Activated naive CD8-positive, alpha-beta T cell treated with anti-CD3 and anti-CD28 coated beads for 36 hours (primary cell): ENCODE measurements at regions not wholly inside any gene's neighbourhood (a gene's known extent, or its start where the extent isn't known, plus 50 kb on each side); places are given as distances from the start of the nearest gene placed in this dataset.
"Not testable (repeated sequence)": the region's sequence is repeated elsewhere in the genome, so short reads cannot be mapped to it uniquely, and the experiment has no call there.

Experiments
- DNase-seq: peaks from one replicate; pipeline ENCODE4 v3.0.0; 2021
- H3K27ac Mint-ChIP-seq: one replicate; pipeline ENCODE4 v1.8.0; 2022; ENCODE audit warnings: mild to moderate bottlenecking, moderate library complexity, mixed read lengths
- H3K27me3 Mint-ChIP-seq: one replicate; pipeline ENCODE4 v1.8.0; 2022; ENCODE audit warnings: mild to moderate bottlenecking, mixed read lengths
- H3K36me3 Mint-ChIP-seq: one replicate; pipeline ENCODE4 v1.8.0; 2021; ENCODE audit warnings: mild to moderate bottlenecking, mixed read lengths
- H3K4me1 Mint-ChIP-seq: one replicate; pipeline ENCODE4 v1.8.0; 2021; ENCODE audit warnings: mixed read lengths
- H3K4me3 Mint-ChIP-seq: one replicate; pipeline ENCODE4 v1.8.0; 2022; ENCODE audit warnings: mild to moderate bottlenecking, moderate library complexity, mixed read lengths
- H3K9me3 Mint-ChIP-seq: one replicate; pipeline ENCODE4 v1.8.0; 2022; ENCODE audit warnings: mixed read lengths

- H3K27ac Mint-ChIP-seq, result no peak overlapping the region
These were observed 226.7 kb upstream of the NOCT start for GRCh38 chr4:138788857-138789256.

GRCh38 chr4:138788267-138788790 lies 227.3 kb upstream of the NOCT start:
- Mint-ChIP-seq H3K27ac (no peak overlapping the region), H3K27me3 (peaks cover 4% of the 10 kb centered on the region), H3K4me1 (no peaks in the 10 kb centered on the region), H3K9me3 (peaks cover 3% of the 10 kb centered on the region), H3K36me3 (no peaks in the 10 kb centered on the region), H3K4me3 (no peak overlapping the region)
- no peak for DNase-seq

More at GRCh38 chr4:138788857-138789256, 226.7 kb upstream of the NOCT start:
- H3K27me3 Mint-ChIP-seq, result peaks cover 4% of the 10 kb centered on the region
- no peaks in the 10 kb centered on the region for H3K4me1 Mint-ChIP-seq
- peaks cover 3% of the 10 kb centered on the region for H3K9me3 Mint-ChIP-seq
- no peaks in the 10 kb centered on the region for H3K36me3 Mint-ChIP-seq
- no peak overlapping the region for H3K4me3 Mint-ChIP-seq
- no peak for DNase-seq

- H3K4me3 Mint-ChIP-seq, DNase-seq, H3K36me3 Mint-ChIP-seq, H3K4me1 Mint-ChIP-seq, H3K9me3 Mint-ChIP-seq, H3K27ac Mint-ChIP-seq, H3K27me3 Mint-ChIP-seq: not testable (repeated sequence)
These were observed 235.8 kb upstream of the NOCT start for GRCh38 chr4:138779761-138780160.

DNA sequence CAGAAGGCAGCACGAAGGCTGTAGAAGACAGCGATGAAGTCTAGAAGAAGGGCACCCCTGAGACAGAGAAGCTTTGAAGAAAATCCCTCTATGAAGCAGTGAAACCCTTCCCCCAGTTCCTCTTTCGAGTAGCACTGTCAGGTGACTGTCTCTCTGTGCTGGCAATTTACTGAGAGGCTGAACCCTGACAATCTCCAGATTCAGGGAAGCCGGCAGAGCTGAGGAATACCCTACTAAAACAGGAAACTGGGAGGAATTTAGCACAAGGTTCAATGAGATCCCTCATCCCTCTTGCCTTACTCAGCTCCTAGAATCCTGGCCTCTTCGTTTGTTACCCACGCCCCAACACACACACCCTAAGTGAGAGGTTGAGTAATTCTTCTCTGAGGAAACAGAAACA lies 239.7 kb upstream of the NOCT start:
- no peak for DNase-seq
- Mint-ChIP-seq H3K4me1 (no peaks in the 10 kb centered on the region), H3K9me3 (peaks cover 4% of the 10 kb centered on the region), H3K36me3 (no peaks in the 10 kb centered on the region), H3K4me3 (no peak overlapping the region), H3K27ac (no peak overlapping the region), H3K27me3 (peaks cover 9% of the 10 kb centered on the region)

DNA sequence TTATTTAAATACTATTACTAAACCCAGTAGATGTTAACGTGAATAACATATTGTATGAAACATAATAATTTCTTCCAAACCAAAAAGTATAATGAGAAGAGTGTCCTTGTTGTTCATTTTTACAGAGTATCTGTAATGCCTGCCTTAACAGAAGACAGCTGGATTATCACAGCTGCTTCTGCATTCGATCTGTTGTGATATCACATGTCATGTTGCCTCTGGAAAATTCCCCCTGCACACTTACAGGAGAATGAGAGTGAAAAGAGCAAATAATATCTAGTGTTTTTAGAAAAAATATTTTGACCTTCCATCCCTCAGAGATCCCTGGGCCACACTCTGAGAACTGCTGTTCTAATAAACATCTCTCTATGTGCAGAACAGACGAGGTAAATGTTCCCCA lies 240.1 kb upstream of the NOCT start:
- no peaks in the 10 kb centered on the region for H3K4me1 Mint-ChIP-seq

DNA sequence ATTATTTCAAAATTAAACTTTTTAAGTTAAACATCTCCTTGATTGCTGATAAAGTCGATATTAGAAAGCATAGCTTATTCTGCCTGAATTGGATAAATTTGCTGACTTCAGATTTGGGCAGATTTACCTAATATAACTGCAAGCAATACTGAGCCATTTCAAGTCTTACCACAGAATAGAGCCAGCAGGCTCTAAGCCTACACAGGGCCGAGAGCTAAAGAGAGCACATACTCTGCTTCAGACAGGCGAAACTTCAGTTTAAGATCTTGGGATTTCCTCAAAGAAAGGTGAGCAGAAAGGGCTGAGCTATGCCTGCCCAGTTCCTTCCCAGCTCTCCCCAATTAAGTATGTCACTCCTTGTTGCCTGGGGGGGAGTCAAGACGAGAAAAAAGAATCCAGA lies 240.6 kb upstream of the NOCT start:
- Mint-ChIP-seq H3K9me3 (no peaks in the 10 kb centered on the region), H3K4me3 (no peak overlapping the region), H3K27me3 (peaks cover 11% of the 10 kb centered on the region), H3K27ac (no peak overlapping the region), H3K4me1 (no peaks in the 10 kb centered on the region), H3K36me3 (no peaks in the 10 kb centered on the region)
- no peak for DNase-seq

More for the DNA sequence above, 240.1 kb upstream of the NOCT start:
- no peak for DNase-seq
- peaks cover 11% of the 10 kb centered on the region for H3K27me3 Mint-ChIP-seq
- no peaks in the 10 kb centered on the region for H3K36me3 Mint-ChIP-seq
- H3K27ac Mint-ChIP-seq, result no peak overlapping the region
- peaks cover 4% of the 10 kb centered on the region for H3K9me3 Mint-ChIP-seq
- no peak overlapping the region for H3K4me3 Mint-ChIP-seq

- not testable (repeated sequence) for H3K27ac Mint-ChIP-seq, H3K4me1 Mint-ChIP-seq, H3K4me3 Mint-ChIP-seq, DNase-seq, H3K36me3 Mint-ChIP-seq, H3K9me3 Mint-ChIP-seq
- peaks cover 13% of the 10 kb centered on the region for H3K27me3 Mint-ChIP-seq
These were observed 241.5 kb upstream of the NOCT start for GRCh38 chr4:138774125-138774524.

GRCh38 chr4:138773321-138773720 lies 242.3 kb upstream of the NOCT start:
- H3K27ac Mint-ChIP-seq, result no peak overlapping the region
- H3K4me1 Mint-ChIP-seq, result no peaks in the 10 kb centered on the region

GRCh38 chr4:138772366-138772765 lies 243.2 kb upstream of the NOCT start:
- Mint-ChIP-seq H3K27me3 (peaks cover 15% of the 10 kb centered on the region), H3K4me3 (no peak overlapping the region), H3K4me1 (no peaks in the 10 kb centered on the region), H3K9me3 (no peaks in the 10 kb centered on the region), H3K36me3 (no peaks in the 10 kb centered on the region), H3K27ac (no peak overlapping the region)
- DNase-seq, result no peak

More at GRCh38 chr4:138773321-138773720, 242.3 kb upstream of the NOCT start:
- Mint-ChIP-seq H3K27me3 (peaks cover 15% of the 10 kb centered on the region), H3K9me3 (no peaks in the 10 kb centered on the region), H3K4me3 (no peak overlapping the region), H3K36me3 (no peaks in the 10 kb centered on the region)
- DNase-seq, result no peak

GRCh38 chr4:138770818-138771217 lies 244.8 kb upstream of the NOCT start:
- DNase-seq, result no peak
- Mint-ChIP-seq H3K4me1 (no peaks in the 10 kb centered on the region), H3K27me3 (peaks cover 15% of the 10 kb centered on the region), H3K27ac (no peak overlapping the region), H3K4me3 (no peak overlapping the region), H3K9me3 (no peaks in the 10 kb centered on the region), H3K36me3 (no peaks in the 10 kb centered on the region)

DNA sequence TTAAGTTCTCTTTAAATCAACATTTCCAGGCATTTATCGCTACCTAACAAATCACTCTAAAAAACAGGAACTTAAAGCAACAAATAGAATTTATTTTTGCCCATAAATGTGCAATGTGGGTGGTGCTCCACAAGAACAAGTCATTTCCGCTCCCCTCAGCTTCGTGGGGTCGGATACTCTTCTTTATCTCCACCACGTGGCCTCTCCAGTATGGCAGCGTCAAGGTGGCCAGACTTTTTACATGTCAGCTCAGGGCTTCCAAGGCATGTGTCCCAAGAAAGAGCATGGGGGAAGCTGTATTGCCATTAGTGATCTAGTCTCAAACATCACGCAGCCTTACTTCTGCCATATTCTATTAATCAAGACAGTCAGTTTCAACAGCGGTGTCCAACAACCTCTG lies 249.2 kb upstream of the NOCT start:
- H3K27me3 Mint-ChIP-seq, result peaks cover 7% of the 10 kb centered on the region
- no peak overlapping the region for H3K4me3 Mint-ChIP-seq
- no peak overlapping the region for H3K27ac Mint-ChIP-seq
- H3K36me3 Mint-ChIP-seq, result no peaks in the 10 kb centered on the region
- no peak for DNase-seq
- no peaks in the 10 kb centered on the region for H3K9me3 Mint-ChIP-seq
- no peaks in the 10 kb centered on the region for H3K4me1 Mint-ChIP-seq

DNA sequence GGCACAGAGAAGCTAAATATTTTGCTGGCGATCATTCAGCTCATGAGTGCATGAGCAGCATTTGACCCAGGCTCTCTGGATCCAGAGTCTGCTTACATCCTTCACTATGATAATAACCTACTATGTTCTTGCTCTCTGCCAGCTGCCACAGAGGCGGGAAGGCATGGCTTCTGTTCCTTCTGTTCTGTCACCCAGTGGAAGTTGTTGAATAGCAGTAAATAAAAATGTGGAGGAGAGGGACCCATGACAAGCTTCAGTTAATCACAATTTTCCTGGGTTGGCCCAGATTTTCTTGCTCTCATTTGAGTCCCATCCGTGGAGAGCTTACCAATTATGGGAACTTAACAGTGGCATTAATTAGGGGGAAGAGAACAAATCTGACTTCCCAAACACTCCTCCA lies 250.1 kb upstream of the NOCT start:
- Mint-ChIP-seq H3K27ac (no peak overlapping the region), H3K4me3 (no peak overlapping the region), H3K36me3 (no peaks in the 10 kb centered on the region), H3K27me3 (peaks cover 4% of the 10 kb centered on the region), H3K4me1 (no peaks in the 10 kb centered on the region), H3K9me3 (no peaks in the 10 kb centered on the region)
- no peak for DNase-seq

- Mint-ChIP-seq H3K36me3 (no peaks in the 10 kb centered on the region), H3K4me3 (no peak overlapping the region), H3K4me1 (no peaks in the 10 kb centered on the region), H3K27me3 (peaks cover 3% of the 10 kb centered on the region), H3K9me3 (no peaks in the 10 kb centered on the region), H3K27ac (no peak overlapping the region)
- no peak for DNase-seq
These were observed 253.9 kb upstream of the NOCT start for GRCh38 chr4:138761638-138762220.

DNA sequence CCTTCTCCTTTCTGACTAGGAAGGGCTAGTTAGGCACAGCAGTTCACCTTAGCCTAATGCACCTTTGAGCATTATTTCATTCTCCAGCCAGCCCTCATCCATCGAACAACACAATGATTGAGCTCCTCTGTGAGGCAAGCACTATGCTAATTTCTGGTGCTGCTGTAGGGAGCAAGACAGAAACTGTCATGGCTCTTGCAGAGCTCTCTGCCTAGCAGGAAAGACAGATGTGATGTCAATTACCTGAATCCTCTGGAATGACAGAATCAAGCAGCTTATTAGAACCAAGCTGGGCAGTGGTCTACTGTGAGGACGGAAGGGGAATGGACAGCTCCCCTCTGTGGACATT lies 256.1 kb upstream of the NOCT start:
- Mint-ChIP-seq H3K27ac (no peak overlapping the region), H3K36me3 (no peaks in the 10 kb centered on the region), H3K4me3 (no peak overlapping the region), H3K27me3 (peaks cover 3% of the 10 kb centered on the region), H3K4me1 (no peaks in the 10 kb centered on the region), H3K9me3 (no peaks in the 10 kb centered on the region)
- DNase-seq, result no peak

DNA sequence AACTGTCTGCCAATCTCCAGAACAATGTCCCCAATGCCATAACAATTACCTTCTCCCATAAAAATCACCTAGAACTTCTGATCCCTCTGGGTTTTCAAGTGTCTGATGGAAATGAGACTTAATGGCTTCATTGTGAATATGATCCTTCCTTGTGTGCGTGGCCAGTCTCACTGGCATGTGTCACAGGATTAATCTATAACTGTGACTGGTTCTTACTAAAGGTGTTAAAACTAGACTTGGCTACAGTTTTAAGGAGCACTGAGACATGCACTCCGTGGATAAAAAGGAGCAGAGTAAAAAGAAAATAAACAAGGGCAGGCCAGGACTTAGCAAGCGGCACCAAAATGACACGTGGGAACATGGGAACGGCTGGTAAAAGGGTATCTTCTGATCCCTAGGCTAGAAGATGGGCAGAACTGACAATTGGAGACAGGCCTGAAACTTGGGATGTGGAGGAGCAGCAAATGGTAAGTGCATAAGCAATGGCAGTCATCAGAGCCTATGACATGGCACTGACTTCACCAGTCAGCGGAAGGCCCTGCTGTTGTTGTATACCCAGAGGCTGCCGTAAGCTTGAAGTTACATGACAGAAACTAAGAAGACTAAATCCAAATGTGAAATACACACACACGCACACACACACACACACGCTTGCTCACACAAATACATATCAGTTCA lies 256.6 kb upstream of the NOCT start:
- Mint-ChIP-seq H3K27me3 (peaks cover 3% of the 10 kb centered on the region), H3K27ac (no peak overlapping the region), H3K36me3 (no peaks in the 10 kb centered on the region), H3K4me1 (no peaks in the 10 kb centered on the region), H3K9me3 (no peaks in the 10 kb centered on the region), H3K4me3 (no peak overlapping the region)
- DNase-seq, result no peak

- H3K27me3 Mint-ChIP-seq, result peaks cover 3% of the 10 kb centered on the region
- H3K36me3 Mint-ChIP-seq, result no peaks in the 10 kb centered on the region
- no peak for DNase-seq
- peaks cover 4% of the 10 kb centered on the region for H3K9me3 Mint-ChIP-seq
- no peak overlapping the region for H3K27ac Mint-ChIP-seq
- H3K4me3 Mint-ChIP-seq, result no peak overlapping the region
- H3K4me1 Mint-ChIP-seq, result no peaks in the 10 kb centered on the region
These were observed 257.4 kb upstream of the NOCT start for GRCh38 chr4:138758196-138758595.
